ENCODE measurements at regions not wholly inside any gene's neighbourhood (a gene's known extent, or its start where the extent isn't known, plus 50 kb on each side); places are given as distances from the start of the nearest gene placed in this dataset.

DNA sequence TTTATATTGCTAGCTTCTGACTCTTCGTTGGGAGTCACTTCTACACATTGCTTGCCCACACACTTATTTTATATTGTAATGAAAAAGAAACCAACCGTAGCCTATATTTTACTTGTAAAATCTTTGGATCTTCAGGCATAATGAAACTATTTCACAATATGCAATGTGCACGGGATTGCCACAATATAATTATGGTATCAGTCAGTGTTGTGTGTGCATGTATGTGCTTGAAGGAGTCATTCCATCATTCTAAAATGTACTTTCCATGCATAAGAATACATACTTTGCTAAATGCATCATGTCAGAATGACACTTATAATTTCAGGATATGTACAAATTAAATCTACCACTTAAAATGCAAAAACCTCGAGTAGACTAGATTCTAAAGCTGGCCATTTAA, 64.0 kb upstream of the TLE4 start:
- H3K4me3 ChIP-seq (ENCODE audit: low read depth, low read length): no peak overlapping the region
- TF ChIP-seq, protein P1, sequence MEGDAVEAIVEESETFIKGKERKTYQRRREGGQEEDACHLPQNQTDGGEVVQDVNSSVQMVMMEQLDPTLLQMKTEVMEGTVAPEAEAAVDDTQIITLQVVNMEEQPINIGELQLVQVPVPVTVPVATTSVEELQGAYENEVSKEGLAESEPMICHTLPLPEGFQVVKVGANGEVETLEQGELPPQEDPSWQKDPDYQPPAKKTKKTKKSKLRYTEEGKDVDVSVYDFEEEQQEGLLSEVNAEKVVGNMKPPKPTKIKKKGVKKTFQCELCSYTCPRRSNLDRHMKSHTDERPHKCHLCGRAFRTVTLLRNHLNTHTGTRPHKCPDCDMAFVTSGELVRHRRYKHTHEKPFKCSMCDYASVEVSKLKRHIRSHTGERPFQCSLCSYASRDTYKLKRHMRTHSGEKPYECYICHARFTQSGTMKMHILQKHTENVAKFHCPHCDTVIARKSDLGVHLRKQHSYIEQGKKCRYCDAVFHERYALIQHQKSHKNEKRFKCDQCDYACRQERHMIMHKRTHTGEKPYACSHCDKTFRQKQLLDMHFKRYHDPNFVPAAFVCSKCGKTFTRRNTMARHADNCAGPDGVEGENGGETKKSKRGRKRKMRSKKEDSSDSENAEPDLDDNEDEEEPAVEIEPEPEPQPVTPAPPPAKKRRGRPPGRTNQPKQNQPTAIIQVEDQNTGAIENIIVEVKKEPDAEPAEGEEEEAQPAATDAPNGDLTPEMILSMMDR (IDR thresholded peaks at IDR 0.05; ENCODE audit: insufficient read depth, low read depth, low read length): no peak
- no peak for DNase-seq (ENCODE audit: low read depth)

DNA sequence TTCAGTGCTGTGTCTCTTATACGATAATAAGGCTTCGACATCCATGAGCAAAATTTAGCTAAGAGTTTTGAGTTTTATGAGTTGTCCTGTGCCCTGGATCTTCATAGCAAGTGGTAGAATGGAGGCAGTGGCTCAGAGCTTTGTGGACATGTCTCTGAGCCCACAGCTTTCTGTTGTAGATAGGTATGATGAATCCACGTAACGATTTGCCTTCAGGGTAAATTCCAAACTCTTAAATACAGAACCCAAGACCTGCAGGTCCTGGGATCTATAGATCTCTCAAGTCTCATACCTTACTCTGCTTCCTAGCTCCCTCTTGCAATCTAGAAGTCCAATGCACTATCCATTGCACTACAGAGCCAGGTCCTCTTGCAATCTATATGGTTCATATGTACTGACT, 59.5 kb upstream of the TLE4 start:
- no peak for DNase-seq (ENCODE audit: low read depth)

More for the DNA sequence above, 59.5 kb upstream of the TLE4 start:
- TF ChIP-seq, protein P1 (IDR thresholded peaks at IDR 0.05; ENCODE audit: insufficient read depth, low read depth, low read length): no peak
- H3K4me3 ChIP-seq (ENCODE audit: low read depth, low read length): no peak overlapping the region

Data from fibroblast of villous mesenchyme (primary cell).